B cell (primary cell): ENCODE measurements at regions not wholly inside any gene's neighbourhood (a gene's known extent, or its start where the extent isn't known, plus 50 kb on each side); places are given as distances from the start of the nearest gene placed in this dataset.

Experiments used
- ATAC-seq: fragments of 200-7000 bp; cut with Tn5 transposase; one replicate; pipeline ENCODE4 v1.10.0; 2021; ENCODE audit warnings: low read depth, mild to moderate bottlenecking, moderate number of reproducible peaks, moderate library complexity
- CTCF ChIA-PET: fragments of 350-600 bp; sonication (Branson Sonifier 250); formaldehyde crosslinking; loops from one replicate; lab custom pipeline; 2021; ENCODE audit warnings: antibody characterized with exemption, inconsistent platforms; lab: Charles Lee
- POLR2A ChIA-PET: fragments of 350-600 bp; sonication (Branson Sonifier 250); formaldehyde crosslinking; loops from one replicate; lab custom pipeline; 2021; ENCODE audit warnings: antibody characterized with exemption; lab: Charles Lee
- DNase-seq: peaks from one replicate; pipeline ENCODE4 v3.0.0; 2013
- H2AFZ ChIP-seq: 2 replicates; pipeline ENCODE4 v1.6.1; 2012; ENCODE audit warnings: mild to moderate bottlenecking, low read depth, low read length; ENCODE audit not compliant: insufficient read depth, poor library complexity, severe bottlenecking
- H3K27ac ChIP-seq, 2 donors: 1 replicate in 1 of 2; 2 replicates in 1 of 2; pipeline ENCODE4 v1.5.1; 2012 to 2013; ENCODE audit warnings: low read length in 2 of 2, mild to moderate bottlenecking in 2 of 2, moderate library complexity in 1 of 2
- H3K27me3 ChIP-seq, 4 experiments: fragments of 200-600 bp in 1 of 4; sonication (generic) in 1 of 4; replicated peaks in 1 of 4; 1 replicate in 2 of 4; 2 replicates in 2 of 4; pipeline versions ENCODE4 v1.6.1 to v1.7.0; 2013 to 2016; ENCODE audit warnings: low read length in 3 of 4, mild to moderate bottlenecking in 2 of 4, mixed read lengths in 1 of 4, moderate library complexity in 1 of 4; ENCODE audit not compliant: insufficient read depth in 4 of 4, control insufficient read depth in 3 of 4; ENCODE audit errors: control extremely low read depth in 1 of 4
- H3K36me3 ChIP-seq, 2 experiments: replicated peaks in 1 of 2; 1 replicate in 1 of 2; 2 replicates in 1 of 2; pipeline versions ENCODE4 v1.6.1 to v1.7.1; 2013; ENCODE audit warnings: low read length in 1 of 2; ENCODE audit not compliant: insufficient read depth in 2 of 2, control insufficient read depth in 1 of 2; ENCODE audit errors: control extremely low read depth in 1 of 2, extremely low read depth in 1 of 2
- H3K4me1 ChIP-seq, 2 donors: fragments of 200-600 bp in 1 of 2; sonication (generic) in 1 of 2; 1 replicate in 1 of 2; 2 replicates in 1 of 2; pipeline versions ENCODE4 v1.5.1 to v1.6.1; 2013 to 2017; ENCODE audit warnings: low read length in 2 of 2; ENCODE audit not compliant: control insufficient read depth in 2 of 2, insufficient read depth in 2 of 2
- H3K4me2 ChIP-seq: replicated peaks from 2 replicates; pipeline ENCODE3; 2012; ENCODE audit warnings: mild to moderate bottlenecking, low read depth, low read length; ENCODE audit not compliant: poor library complexity, severe bottlenecking
- H3K4me3 ChIP-seq, 5 experiments: fragments of 200-600 bp in 1 of 5; sonication (generic) in 1 of 5; 1 replicate in 3 of 5; 2 replicates in 2 of 5; pipeline versions ENCODE4 v1.5.1 to v1.7.0; 2011 to 2016; ENCODE audit warnings: low read length in 4 of 5, mild to moderate bottlenecking in 4 of 5, low read depth in 2 of 5, control low read depth in 1 of 5, moderate library complexity in 1 of 5; ENCODE audit not compliant: insufficient read depth in 1 of 5; ENCODE audit errors: control extremely low read depth in 1 of 5, extremely low read depth in 1 of 5
- H3K79me2 ChIP-seq: fragments of 200-600 bp; sonication (generic); one replicate; pipeline ENCODE4 v1.6.0; 2016; ENCODE audit warnings: low read length; ENCODE audit not compliant: control insufficient read depth, insufficient read depth
- H3K9ac ChIP-seq: fragments of 200-600 bp; sonication (generic); 2 replicates; pipeline ENCODE4 v1.6.1; 2017; ENCODE audit warnings: mild to moderate bottlenecking, low read length, moderate library complexity
- H3K9me3 ChIP-seq, 3 donors: one replicate each; pipeline versions ENCODE4 v1.6.1 to v1.7.1; 2013; ENCODE audit warnings: low read length in 2 of 3; ENCODE audit not compliant: control insufficient read depth in 2 of 3, insufficient read depth in 1 of 3; ENCODE audit errors: control extremely low read depth in 1 of 3
- H4K20me1 ChIP-seq: 2 replicates; pipeline ENCODE4 v1.6.0; 2012; ENCODE audit warnings: mild to moderate bottlenecking, low read length; ENCODE audit not compliant: insufficient read depth, control insufficient read depth, poor library complexity, severe bottlenecking
- H3K27ac Mint-ChIP-seq: one replicate; pipeline ENCODE4 v1.8.0; 2021; ENCODE audit warnings: mixed read lengths
- H3K27me3 Mint-ChIP-seq: one replicate; pipeline ENCODE4 v1.8.0; 2021; ENCODE audit warnings: mixed read lengths
- H3K4me1 Mint-ChIP-seq: one replicate; pipeline ENCODE4 v1.8.0; 2021; ENCODE audit warnings: mixed read lengths
- H3K4me3 Mint-ChIP-seq: one replicate; pipeline ENCODE4 v1.8.0; 2021; ENCODE audit warnings: mixed read lengths
- H3K9me3 Mint-ChIP-seq: one replicate; pipeline ENCODE4 v1.8.0; 2022; ENCODE audit warnings: mixed read lengths; ENCODE audit not compliant: insufficient read depth
- EZH2 ChIP-seq: IDR thresholded peaks from 2 replicates; pipeline ENCODE4 v1.6.1; 2012; ENCODE audit warnings: borderline replicate concordance, low read depth, mild to moderate bottlenecking, moderate library complexity, low read length; ENCODE audit not compliant: insufficient read depth, poor library complexity, severe bottlenecking
- WGBS: methylation state at CpG from one replicate; pipeline ENCODE4 v1.1.5; 2013; ENCODE audit warnings: missing lambda C conversion rate; ENCODE audit not compliant: insufficient coverage; 5-methylcytosine and 5-hydroxymethylcytosine counted together
- intact Hi-C: fragments of 100-400 bp; cut with micrococcal nuclease; formaldehyde crosslinking; loops from one replicate; pipeline ENCODE4 v1.10.0; 2022
- TF ChIP-seq, protein P1 (sequence below): fragments of 200-600 bp; IDR thresholded peaks from one replicate; pipeline ENCODE4 v1.8.0; 2022; ENCODE audit warnings: antibody characterized with exemption, mild to moderate bottlenecking

DNA sequence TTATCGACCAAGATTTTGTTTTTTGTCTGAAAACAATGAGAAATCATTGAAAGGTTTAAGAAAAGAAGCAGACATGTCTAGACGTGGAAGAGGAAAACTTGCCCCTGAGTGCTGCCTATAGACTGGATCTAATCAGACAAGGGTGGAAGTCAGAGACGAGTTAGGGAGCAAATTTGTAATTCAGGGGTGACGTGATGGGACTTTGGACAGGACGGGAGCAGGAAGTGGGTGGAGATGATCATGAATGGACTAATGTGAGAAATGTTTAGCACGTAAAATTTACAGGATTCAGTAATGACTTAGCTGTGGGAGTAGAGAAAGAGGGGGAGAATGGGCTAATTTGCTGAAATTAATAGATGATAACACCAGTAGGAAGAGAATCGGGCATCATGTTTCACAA lies 117.0 kb upstream of the EPHA4 start:
- Histone ChIP-seq H4K20me1 (no peaks in the 10 kb centered on the region), H3K9me3 (no peaks in the 10 kb centered on the region), H3K4me1 (no peaks in the 10 kb centered on the region), H3K27me3 (no peaks in the 10 kb centered on the region), H3K27ac (no peak overlapping the region), H3K36me3 (no peaks in the 10 kb centered on the region), H2AFZ (no peak overlapping the region), H3K4me3 (no peak overlapping the region), H3K4me2 (no peak overlapping the region), H3K9ac (no peak overlapping the region), H3K79me2 (no peaks in the 10 kb centered on the region)
- TF ChIP-seq, protein P1, sequence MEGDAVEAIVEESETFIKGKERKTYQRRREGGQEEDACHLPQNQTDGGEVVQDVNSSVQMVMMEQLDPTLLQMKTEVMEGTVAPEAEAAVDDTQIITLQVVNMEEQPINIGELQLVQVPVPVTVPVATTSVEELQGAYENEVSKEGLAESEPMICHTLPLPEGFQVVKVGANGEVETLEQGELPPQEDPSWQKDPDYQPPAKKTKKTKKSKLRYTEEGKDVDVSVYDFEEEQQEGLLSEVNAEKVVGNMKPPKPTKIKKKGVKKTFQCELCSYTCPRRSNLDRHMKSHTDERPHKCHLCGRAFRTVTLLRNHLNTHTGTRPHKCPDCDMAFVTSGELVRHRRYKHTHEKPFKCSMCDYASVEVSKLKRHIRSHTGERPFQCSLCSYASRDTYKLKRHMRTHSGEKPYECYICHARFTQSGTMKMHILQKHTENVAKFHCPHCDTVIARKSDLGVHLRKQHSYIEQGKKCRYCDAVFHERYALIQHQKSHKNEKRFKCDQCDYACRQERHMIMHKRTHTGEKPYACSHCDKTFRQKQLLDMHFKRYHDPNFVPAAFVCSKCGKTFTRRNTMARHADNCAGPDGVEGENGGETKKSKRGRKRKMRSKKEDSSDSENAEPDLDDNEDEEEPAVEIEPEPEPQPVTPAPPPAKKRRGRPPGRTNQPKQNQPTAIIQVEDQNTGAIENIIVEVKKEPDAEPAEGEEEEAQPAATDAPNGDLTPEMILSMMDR, result no peak
- no peak for TF ChIP-seq EZH2
- intact Hi-C loops, result no loop called here
- 82% methylated on average over 7 of the region's 7 CpGs for WGBS
- ChIA-PET POLR2A (no interaction called here), CTCF (no interaction called here)
- ATAC-seq (no peak), DNase-seq (no peak)
- Mint-ChIP-seq H3K4me1 (no peaks in the 10 kb centered on the region), H3K27ac (no peak overlapping the region), H3K4me3 (no peak overlapping the region), H3K27me3 (peaks cover 3% of the 10 kb centered on the region), H3K9me3 (no peaks in the 10 kb centered on the region)

DNA sequence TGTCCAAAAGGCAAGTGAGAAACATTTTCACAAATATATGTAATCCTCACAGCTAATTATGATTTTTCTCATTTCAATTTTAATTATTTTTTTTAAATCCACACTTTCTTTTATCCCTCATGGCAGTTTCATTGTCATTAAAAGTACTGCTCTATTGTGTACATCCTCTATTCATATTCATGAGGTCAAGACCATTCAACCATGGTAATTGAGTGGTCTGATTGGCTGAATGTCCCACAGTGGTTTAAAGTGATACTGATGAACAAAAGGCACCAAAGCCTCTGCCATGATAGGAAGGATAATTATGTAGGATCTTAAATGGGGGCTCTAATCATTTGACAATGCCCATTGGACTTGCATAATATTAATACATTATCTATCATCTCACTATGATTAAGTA lies 108.4 kb upstream of the EPHA4 start:
- POLR2A ChIA-PET, result no interaction called here
- Histone ChIP-seq H3K9me3 (peaks cover 0 to 4% (median 0%) of the 10 kb centered on the region in 3 donors), H3K36me3 (no peaks in the 10 kb centered on the region), H3K4me1 (no peaks in the 10 kb centered on the region), H3K4me2 (no peak overlapping the region), H3K4me3 (no peak overlapping the region), H3K27ac (no peak overlapping the region), H3K79me2 (no peaks in the 10 kb centered on the region), H4K20me1 (no peaks in the 10 kb centered on the region), H3K27me3 (no peaks in the 10 kb centered on the region), H3K9ac (no peak overlapping the region), H2AFZ (no peak overlapping the region)
- Mint-ChIP-seq H3K4me1 (no peaks in the 10 kb centered on the region), H3K4me3 (no peak overlapping the region), H3K27ac (no peak overlapping the region), H3K9me3 (no peaks in the 10 kb centered on the region), H3K27me3 (peaks cover 5% of the 10 kb centered on the region)
- intact Hi-C loops, result no loop called here
- CTCF ChIA-PET, result no interaction called here
- no peak for TF ChIP-seq EZH2
- TF ChIP-seq, protein P1, result no peak
- no peak for ATAC-seq
- no peak for DNase-seq
